K562 (cell line): ENCODE measurements at regions not wholly inside any gene's neighbourhood (a gene's known extent, or its start where the extent isn't known, plus 50 kb on each side); places are given as distances from the start of the nearest gene placed in this dataset.
A peak's percentile ranks its signal among the peaks of the same experiment; 100 is the strongest.

Experiments
- FIP1L1 ChIP-seq: fragments of 200-400 bp; formaldehyde crosslinking; IDR thresholded peaks from 2 replicates; pipeline ENCODE4 v1.6.1; 2018; ENCODE audit warnings: mild to moderate bottlenecking, low read depth, low read length; ENCODE audit not compliant: poor library complexity, severe bottlenecking
- HMG20A ChIP-seq: fragments of 450-650 bp; formaldehyde crosslinking; conservative IDR thresholded peaks from 2 replicates; pipeline ENCODE4 v1.4.0; 2020; ENCODE audit warnings: mild to moderate bottlenecking, mixed read lengths
- ILK ChIP-seq: fragments of 450-650 bp; IDR thresholded peaks from 2 replicates; pipeline ENCODE4 v1.6.1; 2016; ENCODE audit warnings: missing genetic modification characterization, low read depth, mild to moderate bottlenecking, missing compliant biosample characterization, moderate library complexity, borderline replicate concordance
- LEF1 ChIP-seq: fragments of 450-650 bp; IDR thresholded peaks from 2 replicates; pipeline ENCODE4 v1.6.1; 2016; ENCODE audit warnings: mild to moderate bottlenecking
- NCOA4 ChIP-seq: fragments of 450-650 bp; IDR thresholded peaks from 2 replicates; pipeline ENCODE4 v1.6.1; 2018; ENCODE audit warnings: mild to moderate bottlenecking; ENCODE audit not compliant: partially characterized antibody
- PHB ChIP-seq: fragments of 250-450 bp; sonication (Bioruptor Pico); IDR thresholded peaks from 2 replicates; pipeline ENCODE4 v1.5.0; 2021
- POLR2G ChIP-seq: fragments of 200-400 bp; formaldehyde crosslinking; IDR thresholded peaks from 2 replicates; pipeline ENCODE4 v1.6.1; 2017; ENCODE audit warnings: low read depth, mild to moderate bottlenecking, antibody characterized with exemption, low read length, moderate library complexity
- SMARCA5 ChIP-seq: fragments of 450-650 bp; IDR thresholded peaks from 2 replicates; pipeline ENCODE4 v1.6.1; 2016
- TAL1 ChIP-seq: fragments of 450-650 bp; IDR thresholded peaks from 2 replicates; pipeline ENCODE4 v1.6.1; 2016; ENCODE audit warnings: mild to moderate bottlenecking
- U2AF1 ChIP-seq: fragments of 200-400 bp; formaldehyde crosslinking; optimal IDR thresholded peaks from 2 replicates; pipeline ENCODE3; 2017; ENCODE audit warnings: mild to moderate bottlenecking, low read depth, low read length, moderate library complexity
- XRCC3 ChIP-seq: fragments of 450-650 bp; IDR thresholded peaks from 2 replicates; pipeline ENCODE4 v1.6.1; 2017; ENCODE audit warnings: mild to moderate bottlenecking, moderate library complexity
- ZNF174 ChIP-seq: fragments of 250-450 bp; sonication (Bioruptor Pico); IDR thresholded peaks from 2 replicates; pipeline ENCODE4 v1.4.0; 2020; ENCODE audit warnings: mild to moderate bottlenecking
- ZNF561 ChIP-seq: fragments of 450-650 bp; formaldehyde crosslinking; conservative IDR thresholded peaks from 2 replicates; pipeline ENCODE4 v1.4.0; 2020; ENCODE audit warnings: mild to moderate bottlenecking, moderate library complexity
- ZNF766 ChIP-seq: fragments of 200-800 bp; sonication (Bioruptor generic); conservative IDR thresholded peaks from 2 replicates; pipeline ENCODE4 v1.6.1; 2016; ENCODE audit warnings: missing genetic modification characterization, missing compliant biosample characterization
- ZNF830 ChIP-seq: fragments of 250-450 bp; sonication (Bioruptor Pico); IDR thresholded peaks from 2 replicates; pipeline ENCODE4 v1.5.0; 2021; ENCODE audit warnings: mild to moderate bottlenecking
- TF ChIP-seq, protein P1 (sequence below): fragments of 450-650 bp; formaldehyde crosslinking; IDR thresholded peaks from 2 replicates; pipeline ENCODE4 v1.4.0; 2020; ENCODE audit warnings: mild to moderate bottlenecking
- TF ChIP-seq, protein P2 (sequence below): fragments of 450-650 bp; formaldehyde crosslinking; IDR thresholded peaks from 2 replicates; pipeline ENCODE4 v1.4.0; 2020; ENCODE audit warnings: mild to moderate bottlenecking, moderate library complexity
- TF ChIP-seq, protein P3 (sequence below): fragments of 250-450 bp; sonication (Bioruptor Pico); IDR thresholded peaks from 2 replicates; pipeline ENCODE4 v1.4.0; 2020
- TF ChIP-seq, protein P4 (sequence below): fragments of 450-650 bp; conservative IDR thresholded peaks from 2 replicates; pipeline ENCODE4 v1.6.1; 2016; ENCODE audit warnings: missing genetic modification characterization, low read depth, mild to moderate bottlenecking, control low read depth, missing compliant biosample characterization

DNA sequence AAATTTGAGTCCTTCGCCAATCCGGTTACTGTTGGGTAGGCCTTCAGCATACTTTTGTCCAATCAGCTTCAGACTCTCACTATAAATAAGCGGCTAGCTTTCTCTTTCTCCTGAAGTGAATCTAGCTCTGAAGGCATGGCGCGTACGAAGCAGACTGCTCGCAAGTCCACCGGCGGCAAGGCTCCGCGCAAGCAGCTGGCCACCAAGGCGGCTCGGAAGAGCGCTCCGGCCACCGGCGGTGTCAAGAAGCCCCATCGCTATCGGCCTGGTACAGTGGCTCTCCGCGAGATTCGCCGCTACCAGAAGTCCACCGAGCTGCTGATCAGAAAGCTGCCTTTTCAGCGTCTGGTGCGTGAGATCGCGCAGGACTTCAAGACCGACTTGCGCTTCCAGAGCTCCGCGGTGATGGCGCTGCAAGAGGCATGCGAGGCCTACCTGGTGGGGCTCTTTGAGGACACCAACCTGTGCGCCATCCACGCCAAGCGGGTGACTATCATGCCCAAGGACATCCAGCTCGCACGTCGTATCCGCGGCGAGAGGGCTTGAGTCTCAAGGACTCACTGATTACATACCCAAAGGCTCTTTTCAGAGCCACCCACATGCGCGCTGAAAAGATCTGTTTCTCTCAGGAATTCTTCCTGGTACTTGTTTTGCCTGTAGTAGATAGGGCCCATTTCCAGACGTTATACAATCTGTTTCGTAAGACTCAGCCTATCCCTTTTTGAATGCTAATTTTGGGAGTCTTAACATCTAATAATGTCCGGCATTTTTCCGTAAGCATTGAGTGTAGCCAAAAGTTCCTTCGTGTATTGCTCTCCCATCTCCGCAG, 102.0 kb downstream of the OR2B2 start (continued):
- TF ChIP-seq PHB (CRISPR knock-in tag) = no peak; the same call in 1 of the 2 replicates
- peak; percentile 99 for TF ChIP-seq POLR2G
- TF ChIP-seq U2AF1 = peak; percentile 41
- TF ChIP-seq, protein P1, sequence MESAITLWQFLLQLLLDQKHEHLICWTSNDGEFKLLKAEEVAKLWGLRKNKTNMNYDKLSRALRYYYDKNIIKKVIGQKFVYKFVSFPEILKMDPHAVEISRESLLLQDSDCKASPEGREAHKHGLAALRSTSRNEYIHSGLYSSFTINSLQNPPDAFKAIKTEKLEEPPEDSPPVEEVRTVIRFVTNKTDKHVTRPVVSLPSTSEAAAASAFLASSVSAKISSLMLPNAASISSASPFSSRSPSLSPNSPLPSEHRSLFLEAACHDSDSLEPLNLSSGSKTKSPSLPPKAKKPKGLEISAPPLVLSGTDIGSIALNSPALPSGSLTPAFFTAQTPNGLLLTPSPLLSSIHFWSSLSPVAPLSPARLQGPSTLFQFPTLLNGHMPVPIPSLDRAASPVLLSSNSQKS (CRISPR knock-in tag) = no peak
- TF ChIP-seq, protein P2, sequence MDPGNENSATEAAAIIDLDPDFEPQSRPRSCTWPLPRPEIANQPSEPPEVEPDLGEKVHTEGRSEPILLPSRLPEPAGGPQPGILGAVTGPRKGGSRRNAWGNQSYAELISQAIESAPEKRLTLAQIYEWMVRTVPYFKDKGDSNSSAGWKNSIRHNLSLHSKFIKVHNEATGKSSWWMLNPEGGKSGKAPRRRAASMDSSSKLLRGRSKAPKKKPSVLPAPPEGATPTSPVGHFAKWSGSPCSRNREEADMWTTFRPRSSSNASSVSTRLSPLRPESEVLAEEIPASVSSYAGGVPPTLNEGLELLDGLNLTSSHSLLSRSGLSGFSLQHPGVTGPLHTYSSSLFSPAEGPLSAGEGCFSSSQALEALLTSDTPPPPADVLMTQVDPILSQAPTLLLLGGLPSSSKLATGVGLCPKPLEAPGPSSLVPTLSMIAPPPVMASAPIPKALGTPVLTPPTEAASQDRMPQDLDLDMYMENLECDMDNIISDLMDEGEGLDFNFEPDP (CRISPR knock-in tag) = peak; percentile 26; the same call in 1 of the 2 replicates
- no peak for TF ChIP-seq LEF1
- TF ChIP-seq, protein P3, sequence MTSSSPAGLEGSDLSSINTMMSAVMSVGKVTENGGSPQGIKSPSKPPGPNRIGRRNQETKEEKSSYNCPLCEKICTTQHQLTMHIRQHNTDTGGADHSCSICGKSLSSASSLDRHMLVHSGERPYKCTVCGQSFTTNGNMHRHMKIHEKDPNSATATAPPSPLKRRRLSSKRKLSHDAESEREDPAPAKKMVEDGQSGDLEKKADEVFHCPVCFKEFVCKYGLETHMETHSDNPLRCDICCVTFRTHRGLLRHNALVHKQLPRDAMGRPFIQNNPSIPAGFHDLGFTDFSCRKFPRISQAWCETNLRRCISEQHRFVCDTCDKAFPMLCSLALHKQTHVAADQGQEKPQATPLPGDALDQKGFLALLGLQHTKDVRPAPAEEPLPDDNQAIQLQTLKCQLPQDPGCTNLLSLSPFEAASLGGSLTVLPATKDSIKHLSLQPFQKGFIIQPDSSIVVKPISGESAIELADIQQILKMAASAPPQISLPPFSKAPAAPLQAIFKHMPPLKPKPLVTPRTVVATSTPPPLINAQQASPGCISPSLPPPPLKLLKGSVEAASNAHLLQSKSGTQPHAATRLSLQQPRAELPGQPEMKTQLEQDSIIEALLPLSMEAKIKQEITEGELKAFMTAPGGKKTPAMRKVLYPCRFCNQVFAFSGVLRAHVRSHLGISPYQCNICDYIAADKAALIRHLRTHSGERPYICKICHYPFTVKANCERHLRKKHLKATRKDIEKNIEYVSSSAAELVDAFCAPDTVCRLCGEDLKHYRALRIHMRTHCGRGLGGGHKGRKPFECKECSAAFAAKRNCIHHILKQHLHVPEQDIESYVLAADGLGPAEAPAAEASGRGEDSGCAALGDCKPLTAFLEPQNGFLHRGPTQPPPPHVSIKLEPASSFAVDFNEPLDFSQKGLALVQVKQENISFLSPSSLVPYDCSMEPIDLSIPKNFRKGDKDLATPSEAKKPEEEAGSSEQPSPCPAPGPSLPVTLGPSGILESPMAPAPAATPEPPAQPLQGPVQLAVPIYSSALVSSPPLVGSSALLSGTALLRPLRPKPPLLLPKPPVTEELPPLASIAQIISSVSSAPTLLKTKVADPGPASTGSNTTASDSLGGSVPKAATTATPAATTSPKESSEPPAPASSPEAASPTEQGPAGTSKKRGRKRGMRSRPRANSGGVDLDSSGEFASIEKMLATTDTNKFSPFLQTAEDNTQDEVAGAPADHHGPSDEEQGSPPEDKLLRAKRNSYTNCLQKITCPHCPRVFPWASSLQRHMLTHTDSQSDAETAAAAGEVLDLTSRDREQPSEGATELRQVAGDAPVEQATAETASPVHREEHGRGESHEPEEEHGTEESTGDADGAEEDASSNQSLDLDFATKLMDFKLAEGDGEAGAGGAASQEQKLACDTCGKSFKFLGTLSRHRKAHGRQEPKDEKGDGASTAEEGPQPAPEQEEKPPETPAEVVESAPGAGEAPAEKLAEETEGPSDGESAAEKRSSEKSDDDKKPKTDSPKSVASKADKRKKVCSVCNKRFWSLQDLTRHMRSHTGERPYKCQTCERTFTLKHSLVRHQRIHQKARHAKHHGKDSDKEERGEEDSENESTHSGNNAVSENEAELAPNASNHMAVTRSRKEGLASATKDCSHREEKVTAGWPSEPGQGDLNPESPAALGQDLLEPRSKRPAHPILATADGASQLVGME (CRISPR knock-in tag) = no peak
- TF ChIP-seq ILK (tag) = no peak
- no peak for TF ChIP-seq ZNF766 (CRISPR knock-in tag)
- TF ChIP-seq, protein P4, sequence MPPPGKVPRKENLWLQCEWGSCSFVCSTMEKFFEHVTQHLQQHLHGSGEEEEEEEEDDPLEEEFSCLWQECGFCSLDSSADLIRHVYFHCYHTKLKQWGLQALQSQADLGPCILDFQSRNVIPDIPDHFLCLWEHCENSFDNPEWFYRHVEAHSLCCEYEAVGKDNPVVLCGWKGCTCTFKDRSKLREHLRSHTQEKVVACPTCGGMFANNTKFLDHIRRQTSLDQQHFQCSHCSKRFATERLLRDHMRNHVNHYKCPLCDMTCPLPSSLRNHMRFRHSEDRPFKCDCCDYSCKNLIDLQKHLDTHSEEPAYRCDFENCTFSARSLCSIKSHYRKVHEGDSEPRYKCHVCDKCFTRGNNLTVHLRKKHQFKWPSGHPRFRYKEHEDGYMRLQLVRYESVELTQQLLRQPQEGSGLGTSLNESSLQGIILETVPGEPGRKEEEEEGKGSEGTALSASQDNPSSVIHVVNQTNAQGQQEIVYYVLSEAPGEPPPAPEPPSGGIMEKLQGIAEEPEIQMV = no peak
- peak; percentile 100 for TF ChIP-seq FIP1L1
- TF ChIP-seq ZNF830 (CRISPR knock-in tag) = peak; percentile 72; the same call in 1 of the 2 replicates
- no peak for TF ChIP-seq ZNF174 (CRISPR knock-in tag)
- no peak; the same call in 1 of the 2 replicates for TF ChIP-seq TAL1
- TF ChIP-seq NCOA4 = no peak
- TF ChIP-seq SMARCA5 = no peak
- no peak for TF ChIP-seq HMG20A (CRISPR knock-in tag)
- TF ChIP-seq ZNF561 (CRISPR knock-in tag) = no peak
- no peak for TF ChIP-seq XRCC3
